GM21717 (cell line): ENCODE measurements at regions not wholly inside any gene's neighbourhood (a gene's known extent, or its start where the extent isn't known, plus 50 kb on each side); places are given as distances from the start of the nearest gene placed in this dataset.

Experiments used
- ATAC-seq: cut with Tn5 transposase; IDR thresholded peaks from one replicate; pipeline ENCODE4 v1.9.1; 2021; ENCODE audit warnings: mild to moderate bottlenecking, moderate library complexity; ENCODE audit not compliant: unreplicated experiment

DNA sequence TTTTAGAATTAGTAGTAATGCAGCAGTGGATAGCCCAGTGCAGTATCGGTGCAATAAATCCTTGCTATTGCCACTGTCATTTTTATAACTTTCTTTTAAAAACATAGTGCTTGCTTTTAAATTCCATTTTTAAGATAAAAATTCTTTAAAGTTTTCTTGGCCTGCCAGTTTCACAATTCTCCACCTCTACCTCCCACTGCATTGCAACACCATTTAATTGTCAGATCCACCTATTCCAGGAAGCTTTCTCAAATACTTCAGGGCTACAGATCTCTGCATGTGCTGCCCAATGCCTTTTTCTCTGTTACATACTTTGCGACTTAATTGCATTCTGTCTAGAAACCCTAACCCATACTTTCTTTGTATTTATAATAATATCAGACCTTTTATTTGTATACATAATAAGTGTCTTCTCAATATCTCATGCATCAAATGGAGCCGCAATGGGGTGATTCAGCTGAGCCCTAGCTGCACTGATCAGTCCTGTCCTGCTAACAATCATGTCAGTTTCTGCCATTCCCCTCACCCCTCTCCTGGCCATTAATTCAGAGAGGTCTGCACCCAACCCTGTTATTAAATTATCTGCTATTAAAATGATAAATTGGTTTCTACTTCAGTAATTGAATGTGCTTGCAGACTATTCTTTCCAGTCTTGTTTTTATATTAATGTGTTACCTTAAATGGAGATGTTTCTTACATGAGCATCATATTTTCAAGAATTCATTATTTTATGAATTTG lies 193.1 kb downstream of the SLIT2 start:
- no peak for ATAC-seq

DNA sequence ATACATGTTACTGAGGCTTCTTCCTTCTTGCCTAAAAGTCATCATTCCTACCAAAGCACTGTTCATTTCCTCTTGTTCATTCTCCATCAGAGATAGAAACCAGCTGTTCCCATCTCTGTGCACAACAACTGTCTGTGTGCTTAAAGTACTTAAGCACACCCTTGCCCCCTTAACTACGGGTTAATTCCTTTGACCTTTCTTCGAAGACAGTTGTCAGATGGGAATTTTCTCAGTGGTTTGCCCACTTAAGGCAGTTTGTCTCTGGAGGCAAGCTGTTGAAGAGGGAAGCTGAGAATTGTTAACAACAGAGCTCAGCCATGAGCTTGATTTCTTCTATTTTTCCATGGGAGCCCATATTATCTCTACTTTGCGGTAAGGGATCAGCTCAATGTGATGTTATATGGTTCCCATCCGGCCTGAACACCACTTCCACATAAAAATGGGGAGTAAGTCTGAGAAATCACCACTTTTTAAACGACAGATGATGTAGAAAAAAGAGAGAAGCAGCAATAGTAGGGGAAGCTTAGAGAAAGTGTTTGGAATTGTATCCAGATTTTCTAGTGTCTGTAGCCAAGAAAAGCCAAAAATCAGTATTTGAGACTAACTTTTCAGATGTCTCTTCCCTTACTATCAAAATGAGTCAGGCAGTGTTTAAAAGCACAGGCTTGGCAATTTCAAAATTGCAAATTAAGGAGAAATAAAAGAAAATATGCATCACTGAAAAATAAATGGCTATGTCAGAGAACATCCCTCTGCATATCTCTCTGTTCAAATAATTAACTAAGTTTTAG lies 194.4 kb downstream of the SLIT2 start:
- no peak for ATAC-seq

DNA sequence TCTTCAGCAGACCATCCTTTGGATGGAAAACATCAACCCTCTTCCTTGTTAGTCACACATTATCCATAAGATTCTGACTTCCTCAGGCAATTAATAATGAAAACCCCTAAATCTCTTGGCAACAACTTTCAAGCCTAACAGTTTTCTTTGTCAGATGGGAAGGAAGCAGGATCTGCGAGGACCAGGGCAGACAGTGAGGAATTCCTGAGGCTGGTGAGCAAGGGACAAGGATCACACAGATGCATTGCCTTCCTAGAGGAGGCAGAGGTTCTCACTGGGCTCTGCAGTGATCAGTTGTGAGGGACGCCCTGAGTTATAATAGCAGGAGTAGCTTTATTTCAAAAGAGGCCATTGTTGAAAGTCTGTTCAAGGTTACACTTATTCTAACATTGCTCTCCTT lies 195.4 kb downstream of the SLIT2 start:
- ATAC-seq = no peak

DNA sequence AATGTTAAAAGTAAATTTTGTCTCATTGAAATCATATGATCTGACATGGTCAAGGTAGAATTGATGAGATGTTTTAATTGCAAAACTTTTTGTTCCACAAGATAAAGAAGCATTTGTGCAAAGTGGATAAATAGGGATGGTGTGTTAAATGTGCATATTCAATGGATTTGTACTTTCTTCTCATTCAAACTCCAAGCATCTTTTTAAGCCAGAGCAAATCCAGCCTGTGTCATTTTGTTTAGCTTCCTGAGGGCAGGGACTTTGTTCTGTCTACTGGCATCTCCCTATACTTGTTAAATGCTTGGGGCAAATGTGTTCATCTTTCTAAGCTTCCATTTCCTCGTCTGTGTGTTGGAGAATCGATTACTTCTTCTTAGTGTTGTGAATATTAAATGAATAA lies 200.3 kb downstream of the SLIT2 start:
- no peak for ATAC-seq

DNA sequence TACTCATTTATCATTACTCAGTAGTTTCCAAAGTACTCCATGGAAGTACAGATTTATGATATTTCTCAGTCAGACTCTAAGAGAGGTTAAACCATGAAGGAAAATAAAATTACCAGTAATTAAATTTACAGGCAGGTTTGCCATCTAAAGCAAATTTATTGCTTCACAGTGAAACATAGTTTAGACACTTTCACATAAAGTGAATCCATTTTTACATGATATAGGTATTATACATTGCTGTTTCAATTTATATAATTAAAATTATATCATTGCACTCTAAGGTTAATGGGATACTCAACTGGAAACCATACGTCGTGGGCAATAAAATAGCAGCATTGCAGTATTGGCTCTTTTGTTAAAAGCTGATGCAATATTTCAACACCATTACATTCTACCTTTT lies 202.8 kb downstream of the SLIT2 start:
- no peak for ATAC-seq

DNA sequence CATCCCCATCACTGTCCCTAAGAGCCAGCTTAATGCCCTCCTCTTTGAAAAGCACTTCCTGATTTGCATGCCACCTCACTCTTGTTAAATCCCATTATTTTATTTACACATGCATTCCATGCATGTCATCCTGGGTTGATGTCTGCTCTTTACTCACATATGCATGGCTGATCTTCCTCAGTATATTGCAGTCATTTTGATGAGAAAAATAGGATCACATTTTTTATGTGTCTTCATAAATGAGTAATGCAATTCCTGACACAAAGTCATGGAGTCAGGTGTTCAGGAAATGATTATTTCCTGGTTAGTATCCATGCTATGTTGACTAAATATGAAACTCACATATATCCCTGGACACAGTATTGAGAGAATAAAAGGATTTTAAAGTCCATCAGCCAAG lies 204.7 kb downstream of the SLIT2 start:
- ATAC-seq = no peak

DNA sequence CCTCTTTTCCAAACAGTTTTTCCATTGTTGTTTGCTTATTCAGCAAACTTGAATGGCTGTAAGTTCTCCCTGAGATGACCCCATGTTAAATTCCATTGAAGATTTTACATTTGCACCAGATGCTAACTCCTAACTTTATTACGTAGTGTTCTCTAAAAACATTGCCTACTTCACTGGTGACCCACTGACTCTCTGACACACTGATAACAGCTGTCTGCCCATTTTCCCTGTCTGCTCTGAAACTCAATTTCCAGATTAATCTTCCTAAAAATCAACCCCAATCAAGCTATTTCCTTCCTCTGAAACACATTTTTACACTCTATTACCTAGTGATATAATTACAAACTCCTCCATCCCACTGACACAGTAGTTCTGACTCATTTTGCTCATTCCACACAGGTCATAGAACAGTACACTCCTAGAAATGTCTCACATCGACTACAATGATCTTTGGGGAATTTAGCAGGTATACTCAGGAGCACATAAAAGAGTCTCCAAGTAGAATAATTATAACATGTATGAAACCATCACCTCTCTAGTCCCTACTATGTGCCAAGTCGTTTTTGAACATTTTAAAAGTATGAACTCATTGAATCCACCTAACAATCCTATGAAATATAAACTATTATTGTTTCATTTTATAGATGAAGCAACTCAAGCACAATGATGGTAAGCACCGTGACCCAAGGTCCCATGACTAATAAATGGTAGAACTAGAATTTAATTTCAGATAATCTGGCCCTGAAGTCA lies 210.9 kb downstream of the SLIT2 start:
- no peak for ATAC-seq

DNA sequence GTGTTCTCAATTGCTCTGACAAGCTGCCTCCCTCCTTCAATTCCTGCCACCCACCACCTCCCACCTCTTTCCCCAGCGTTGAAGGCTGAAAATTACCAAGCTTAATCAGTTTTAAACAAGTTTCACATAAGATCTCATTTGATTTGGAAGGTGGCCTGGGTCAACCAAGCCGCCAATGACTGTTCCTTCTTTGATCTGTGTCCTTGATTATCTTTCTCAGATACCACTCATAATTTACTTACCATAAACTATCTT lies 211.4 kb downstream of the SLIT2 start:
- no peak for ATAC-seq

DNA sequence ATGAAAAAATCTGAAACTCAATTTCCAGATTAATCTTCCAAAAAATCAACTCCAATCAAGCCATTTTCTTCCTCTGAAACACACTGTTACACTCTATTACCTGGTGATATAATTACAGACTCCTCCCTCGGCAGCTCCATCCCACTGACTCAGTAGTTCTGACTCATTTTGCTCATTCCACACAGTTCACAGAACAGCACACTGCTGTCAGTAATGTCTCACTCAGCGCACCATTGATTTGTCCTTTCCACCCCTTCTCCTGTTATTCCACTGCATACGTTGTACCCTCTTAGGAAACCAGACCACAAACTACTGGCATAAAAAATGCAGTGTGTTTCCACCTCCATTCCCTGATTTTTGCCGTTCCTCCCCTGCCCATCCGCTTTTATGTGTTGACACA lies 212.7 kb downstream of the SLIT2 start:
- no peak for ATAC-seq

DNA sequence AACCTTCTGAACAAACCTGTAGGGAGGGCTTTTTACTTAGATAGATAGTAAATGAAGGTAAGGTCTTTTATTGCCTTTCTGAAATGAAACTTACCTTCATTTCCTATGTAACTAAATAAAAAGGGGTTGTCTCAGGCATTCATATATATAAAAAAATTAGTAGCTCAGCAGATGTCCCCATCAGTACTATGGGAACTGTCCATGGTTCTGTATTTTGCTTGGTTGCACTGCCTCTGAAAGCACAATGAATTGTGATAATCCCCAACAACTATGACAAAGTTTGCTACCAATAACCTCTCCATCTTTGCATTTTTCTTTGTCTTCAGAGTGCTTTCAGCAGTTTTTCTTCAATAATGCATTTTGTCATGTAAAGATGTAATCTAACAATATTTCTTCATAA lies 222.4 kb downstream of the SLIT2 start:
- ATAC-seq = no peak

DNA sequence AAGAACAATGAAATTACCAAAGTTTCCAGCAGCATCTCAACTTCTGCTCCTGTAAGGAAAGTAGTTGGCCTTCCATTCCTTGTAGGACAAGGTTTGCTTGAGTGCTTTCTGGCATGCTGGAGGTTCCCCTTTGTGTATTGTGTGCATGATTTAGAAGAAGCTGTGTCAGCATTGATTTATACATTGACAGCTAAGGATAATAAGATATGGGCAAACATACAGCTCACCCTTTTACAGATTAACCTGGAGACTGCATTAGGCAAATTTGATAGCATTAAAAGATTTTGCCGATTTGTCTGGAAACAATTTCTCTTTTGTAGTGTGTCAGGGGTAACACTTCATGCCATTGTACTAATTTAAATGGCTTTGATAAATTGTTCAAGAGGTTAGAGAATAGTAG lies 221.8 kb upstream of the PACRGL start:
- no peak for ATAC-seq

DNA sequence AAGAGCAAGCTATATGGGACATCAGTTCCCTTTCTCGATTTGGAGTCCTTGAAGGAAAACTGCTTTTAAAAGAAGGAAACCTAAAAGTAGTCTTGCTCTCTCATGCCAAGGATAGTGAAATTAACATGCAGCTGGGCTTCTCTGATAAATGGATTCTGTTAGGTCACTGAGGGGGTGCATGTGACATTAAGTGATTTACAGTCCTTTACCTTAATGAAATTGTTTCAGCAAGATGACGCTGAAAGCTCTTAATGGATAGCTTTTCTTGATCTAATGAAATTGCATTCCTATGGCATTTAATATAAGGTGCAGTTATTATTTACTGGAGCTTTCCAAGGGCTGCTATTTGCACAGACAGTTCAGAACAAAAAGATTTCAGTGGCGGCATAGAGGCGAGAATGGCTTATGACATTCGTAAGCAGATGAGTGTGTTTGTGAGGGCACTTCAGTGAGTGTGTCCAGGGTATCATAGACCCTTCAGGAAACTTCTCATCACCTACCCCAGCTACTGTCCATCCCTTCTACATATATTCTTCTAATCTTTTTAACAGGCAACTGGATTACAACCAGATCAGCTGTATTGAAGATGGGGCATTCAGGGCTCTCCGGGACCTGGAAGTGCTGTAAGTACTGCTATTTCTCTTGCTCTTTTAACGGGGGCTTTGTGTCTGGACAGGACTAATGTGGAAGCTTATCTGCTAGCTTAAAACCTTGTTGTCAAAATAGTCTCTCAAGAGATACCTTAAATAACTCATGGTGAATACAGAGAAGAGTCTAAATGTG lies 219.9 kb upstream of the PACRGL start:
- no peak for ATAC-seq

DNA sequence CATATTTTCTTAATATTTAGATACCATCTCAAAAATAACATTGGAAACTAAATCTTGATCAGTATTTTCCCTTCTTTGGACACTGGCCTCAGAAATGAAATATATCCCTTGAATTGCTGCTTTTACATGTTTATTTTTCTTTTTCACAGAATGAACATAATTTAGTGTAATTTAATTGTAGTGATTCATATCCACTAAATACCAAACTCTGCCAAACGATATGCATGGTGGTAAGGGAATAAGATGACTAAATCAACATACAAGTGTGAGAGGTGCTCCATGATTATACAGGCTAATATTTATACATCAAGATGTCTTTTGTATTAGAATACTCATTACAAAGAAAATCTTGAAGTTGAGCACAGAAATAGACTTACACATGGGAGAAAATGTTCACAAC lies 216.8 kb upstream of the PACRGL start:
- ATAC-seq = no peak

DNA sequence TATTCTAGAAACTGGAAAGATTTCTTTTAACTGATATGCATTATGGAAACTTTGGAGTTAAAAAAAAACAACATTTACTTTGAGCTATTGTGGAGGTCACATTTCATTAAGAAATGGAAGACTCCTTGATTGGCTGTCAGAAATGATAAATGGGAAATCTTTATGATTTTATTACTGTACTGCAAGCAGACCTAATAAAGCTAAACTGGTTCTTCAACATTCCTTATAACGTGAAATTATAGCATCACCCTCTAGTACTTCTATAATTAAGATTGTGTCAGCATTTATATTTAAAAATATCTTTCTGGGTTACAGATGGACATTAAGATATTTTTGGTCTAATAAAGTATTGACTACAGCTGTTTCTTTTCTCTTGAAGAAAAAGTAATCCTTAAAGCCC lies 213.8 kb upstream of the PACRGL start:
- no peak for ATAC-seq

DNA sequence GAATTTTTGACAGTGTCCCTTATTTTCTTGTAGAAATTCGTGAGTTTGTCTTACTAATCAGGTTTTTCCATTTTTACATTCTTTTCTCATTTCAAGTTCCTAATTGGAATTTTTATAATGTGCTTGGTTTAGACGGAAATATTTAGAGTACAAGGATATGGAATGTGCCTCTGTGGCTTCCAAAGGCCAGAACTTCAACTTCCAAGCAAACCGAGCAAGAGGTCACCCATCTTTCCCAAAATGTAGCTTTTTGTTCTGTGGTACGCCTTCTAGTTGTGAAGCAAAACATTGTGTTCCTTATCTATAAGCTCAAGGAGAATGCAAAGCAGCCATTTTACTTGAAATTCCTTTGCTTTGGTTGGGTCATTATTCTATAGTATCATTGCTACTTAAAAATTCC lies 212.8 kb upstream of the PACRGL start:
- no peak for ATAC-seq

DNA sequence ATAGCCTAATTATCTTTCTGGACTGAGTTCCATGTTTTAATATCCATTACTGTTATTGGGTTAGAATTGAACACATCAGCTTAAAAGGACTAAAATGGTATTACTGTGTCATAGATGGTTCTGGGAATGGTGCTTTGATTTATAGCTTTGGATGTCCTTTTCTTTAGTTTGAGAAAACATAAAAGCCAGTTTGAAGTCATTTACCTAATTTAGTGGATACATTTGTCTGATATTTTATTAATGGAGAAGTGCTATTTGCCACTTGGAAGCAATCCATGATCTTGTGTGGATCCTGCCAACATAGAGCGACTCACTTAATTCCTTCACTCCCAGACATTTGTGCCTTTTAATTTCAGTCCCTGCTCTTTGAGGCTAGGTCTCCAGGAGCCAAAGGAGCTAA lies 212.4 kb upstream of the PACRGL start:
- ATAC-seq = no peak

DNA sequence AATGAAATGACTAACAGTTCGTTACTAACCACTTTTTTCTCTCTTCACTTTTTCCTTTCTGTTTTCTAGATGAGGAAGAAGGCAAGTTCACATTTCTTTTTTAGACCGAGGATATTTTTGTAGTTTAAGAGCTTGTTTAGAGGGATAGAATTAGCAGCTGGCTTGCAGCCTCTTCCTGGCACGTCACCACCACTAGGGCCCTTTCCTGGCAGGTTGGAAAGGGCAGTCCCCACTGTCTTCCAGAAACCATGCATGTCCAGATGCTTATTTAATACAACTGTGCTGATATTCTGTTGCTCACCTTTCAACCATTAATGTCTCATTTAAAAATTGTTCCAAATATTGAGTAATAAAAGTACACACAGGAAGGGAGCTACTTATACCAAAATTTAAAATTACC lies 209.5 kb upstream of the PACRGL start:
- ATAC-seq = no peak

DNA sequence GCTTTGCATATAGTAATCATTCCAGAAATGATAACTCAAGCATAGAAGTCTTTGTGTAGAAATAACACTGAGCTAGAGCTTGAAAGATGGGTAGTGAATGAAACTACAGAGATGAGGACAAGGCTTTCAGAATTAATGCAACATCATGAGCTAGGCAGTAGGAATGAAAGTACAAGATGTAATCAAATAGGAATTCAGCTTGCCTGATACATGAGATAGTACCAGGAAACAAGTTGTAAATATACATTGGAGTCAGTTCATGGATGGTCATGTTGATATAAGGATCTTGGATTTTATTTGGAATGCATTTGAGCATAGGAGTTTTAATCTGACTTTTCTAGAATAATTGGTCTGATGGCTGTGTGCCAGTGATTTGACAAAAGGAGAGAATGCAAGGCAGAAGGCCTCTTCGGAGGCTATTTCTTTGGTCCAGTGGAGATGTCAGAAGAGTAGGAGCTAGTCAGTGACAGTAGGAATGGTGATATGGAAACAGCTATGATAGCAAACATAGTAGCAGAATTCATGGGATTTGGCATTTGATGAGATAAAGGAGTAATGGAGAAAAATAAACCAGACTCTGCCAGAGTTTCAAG lies 206.4 kb upstream of the PACRGL start:
- ATAC-seq = no peak

DNA sequence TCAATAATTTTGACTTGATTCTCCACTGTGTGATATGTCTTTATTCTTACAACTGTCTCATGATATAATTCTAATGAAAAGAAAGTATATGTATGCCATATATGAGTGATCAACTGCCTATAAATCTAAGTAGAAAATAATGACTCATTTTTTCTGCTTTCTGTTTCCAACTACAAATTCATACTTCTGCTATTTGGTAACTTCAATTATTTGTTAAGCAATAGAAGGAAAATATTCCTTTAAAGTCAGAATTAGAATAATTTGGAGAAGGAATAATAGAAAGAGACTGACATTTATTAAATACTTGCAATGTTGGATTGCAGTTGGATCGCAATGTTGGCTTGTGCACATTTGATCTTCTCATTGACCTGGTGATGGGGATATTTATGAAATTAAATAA lies 204.2 kb upstream of the PACRGL start:
- no peak for ATAC-seq

DNA sequence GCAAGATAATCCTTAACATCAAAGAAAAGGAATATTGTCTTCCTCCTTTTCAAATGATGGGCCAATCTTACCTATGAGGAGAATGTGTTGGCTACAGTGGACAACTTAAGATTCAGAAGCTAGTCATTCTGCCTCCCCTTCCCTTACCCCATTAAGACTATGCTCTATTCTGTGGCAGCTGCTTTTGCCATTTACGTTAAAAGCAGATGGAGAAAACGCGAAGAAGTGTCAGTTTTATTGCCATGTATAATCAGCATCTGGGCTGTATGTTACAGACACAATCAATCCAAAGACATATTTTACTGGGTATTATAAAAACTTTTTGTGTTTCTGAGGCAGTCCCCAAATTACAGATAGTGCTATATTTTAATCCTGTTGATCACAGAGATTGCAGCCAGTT lies 196.1 kb upstream of the PACRGL start:
- ATAC-seq = no peak

DNA sequence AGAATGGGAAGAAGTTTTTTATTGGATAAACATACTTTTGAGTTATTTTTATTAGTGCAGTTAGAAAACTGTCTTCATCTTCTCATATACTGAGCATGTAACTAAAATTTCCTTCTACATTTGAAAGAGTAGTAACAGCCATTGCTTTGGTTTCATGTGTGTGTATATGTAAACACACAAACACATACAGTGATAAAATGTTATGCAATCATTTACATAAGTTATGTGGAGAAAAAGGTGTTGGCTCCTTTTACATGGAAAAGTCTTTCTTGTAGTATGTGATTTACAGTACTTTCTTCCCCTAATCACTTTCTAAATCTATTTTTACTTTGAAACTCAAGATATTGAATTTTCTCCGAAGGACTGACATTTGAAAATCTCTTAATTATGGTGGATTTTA lies 194.3 kb upstream of the PACRGL start:
- no peak for ATAC-seq
